Breast epithelium (tissue), 3 donors: ENCODE measurements at regions not wholly inside any gene's neighbourhood (a gene's known extent, or its start where the extent isn't known, plus 50 kb on each side); places are given as distances from the start of the nearest gene placed in this dataset.

Experiments
- CTCF ChIP-seq, 3 donors: fragments of 450-650 bp; IDR thresholded peaks; one replicate each; pipeline ENCODE4 v1.5.1; 2016 to 2017; ENCODE audit warnings: antibody characterized with exemption in 3 of 3, mild to moderate bottlenecking in 3 of 3, moderate library complexity in 3 of 3
- POLR2AphosphoS5 ChIP-seq, 3 donors: sonication (generic); formaldehyde crosslinking; IDR thresholded peaks; one replicate each; pipeline ENCODE4 v1.6.1; 2017; ENCODE audit warnings: antibody characterized with exemption in 3 of 3

GRCh38 chr2:234293973-234294372 is 202.9 kb downstream of the ARL4C start:
- TF ChIP-seq CTCF (IDR thresholded peaks at IDR 0.05) (no peak), POLR2AphosphoS5 (IDR thresholded peaks at IDR 0.05) (no peak)
